Dendritic cell treated with granulocyte-macrophage colony-stimulating factor and Interleukin-4, amounts not matched to agents 40 ng/mL and 50 ng/mL, for 4 days (primary cell): ENCODE measurements at regions not wholly inside any gene's neighbourhood (a gene's known extent, or its start where the extent isn't known, plus 50 kb on each side); places are given as distances from the start of the nearest gene placed in this dataset.

ENCODE experiments used
- H3K27ac Mint-ChIP-seq: one replicate; pipeline ENCODE4 v1.8.0; 2022; ENCODE audit warnings: mild to moderate bottlenecking, mixed read lengths
- H3K27me3 Mint-ChIP-seq: one replicate; pipeline ENCODE4 v1.8.0; 2022; ENCODE audit warnings: mild to moderate bottlenecking, mixed read lengths
- H3K36me3 Mint-ChIP-seq: one replicate; pipeline ENCODE4 v1.8.0; 2022; ENCODE audit warnings: low read depth, mixed read lengths
- H3K4me1 Mint-ChIP-seq: one replicate; pipeline ENCODE4 v1.8.0; 2022; ENCODE audit warnings: low read depth, mixed read lengths
- H3K4me3 Mint-ChIP-seq: one replicate; pipeline ENCODE4 v1.8.0; 2022; ENCODE audit warnings: mild to moderate bottlenecking, moderate library complexity, mixed read lengths
- H3K9me3 Mint-ChIP-seq: one replicate; pipeline ENCODE4 v1.8.0; 2022; ENCODE audit warnings: mixed read lengths
- intact Hi-C: fragments of 100-400 bp; cut with micrococcal nuclease; formaldehyde crosslinking; loops from one replicate; pipeline ENCODE4 v1.15.0; 2022

DNA sequence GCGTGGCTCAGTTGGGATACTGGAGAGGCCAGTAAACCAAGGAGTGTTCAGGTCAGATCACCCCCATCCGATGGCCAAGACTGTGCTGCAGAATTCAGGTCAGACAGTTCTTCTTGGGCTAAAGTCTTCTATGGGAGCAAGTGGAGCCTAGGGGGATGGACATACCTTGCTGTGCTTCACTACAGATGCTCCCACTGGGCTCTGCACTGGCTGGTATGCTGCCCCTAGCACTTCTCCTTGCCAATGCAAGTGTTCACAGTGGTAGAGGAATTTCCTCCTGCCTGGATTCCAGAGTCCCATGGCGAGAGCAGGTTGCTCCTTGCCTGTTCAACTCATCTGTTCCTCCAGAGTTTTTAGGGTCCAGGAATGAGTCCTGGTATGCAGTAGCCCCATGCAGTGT lies 134.2 kb upstream of the EDIL3 start:
- Mint-ChIP-seq H3K9me3 (peaks cover 30% of the 10 kb centered on the region), H3K4me3 (no peak overlapping the region), H3K27ac (no peak overlapping the region), H3K36me3 (no peaks in the 10 kb centered on the region), H3K4me1 (no peaks in the 10 kb centered on the region), H3K27me3 (no peaks in the 10 kb centered on the region)
- intact Hi-C loops = no loop called here

DNA sequence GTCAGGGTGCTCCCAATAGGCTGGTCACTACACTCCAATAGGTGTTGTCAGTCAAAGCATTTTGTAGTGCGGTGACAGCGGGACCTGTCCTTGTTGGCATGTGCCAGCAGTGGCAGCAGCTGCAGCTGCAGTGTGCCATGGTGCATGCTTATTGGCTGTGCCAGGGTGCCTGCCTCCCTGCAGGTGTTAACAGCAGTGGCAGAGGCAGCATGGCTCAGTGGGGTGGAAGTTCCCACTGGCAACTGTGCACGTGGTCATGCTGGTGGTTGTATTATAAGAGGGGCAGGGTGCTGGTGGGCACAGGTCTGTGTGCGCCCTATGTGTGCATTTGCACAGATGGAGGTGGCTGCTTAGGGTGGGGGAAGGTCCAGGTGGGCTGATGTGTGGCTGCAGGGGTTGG lies 133.7 kb upstream of the EDIL3 start:
- H3K9me3 Mint-ChIP-seq = peaks cover 30% of the 10 kb centered on the region
- no peaks in the 10 kb centered on the region for H3K4me1 Mint-ChIP-seq
- H3K4me3 Mint-ChIP-seq = no peak overlapping the region
- no peaks in the 10 kb centered on the region for H3K36me3 Mint-ChIP-seq
- H3K27me3 Mint-ChIP-seq = no peaks in the 10 kb centered on the region
- H3K27ac Mint-ChIP-seq = no peak overlapping the region
- intact Hi-C loops = no loop called here

- H3K27me3 Mint-ChIP-seq = no peaks in the 10 kb centered on the region
- H3K4me3 Mint-ChIP-seq = no peak overlapping the region
- peaks cover 7% of the 10 kb centered on the region for H3K9me3 Mint-ChIP-seq
- H3K27ac Mint-ChIP-seq = no peak overlapping the region
- H3K4me1 Mint-ChIP-seq = no peaks in the 10 kb centered on the region
- intact Hi-C loops = no loop called here
- H3K36me3 Mint-ChIP-seq = no peaks in the 10 kb centered on the region
Observed at GRCh38 chr5:84506625-84507024, 121.9 kb upstream of the EDIL3 start.

DNA sequence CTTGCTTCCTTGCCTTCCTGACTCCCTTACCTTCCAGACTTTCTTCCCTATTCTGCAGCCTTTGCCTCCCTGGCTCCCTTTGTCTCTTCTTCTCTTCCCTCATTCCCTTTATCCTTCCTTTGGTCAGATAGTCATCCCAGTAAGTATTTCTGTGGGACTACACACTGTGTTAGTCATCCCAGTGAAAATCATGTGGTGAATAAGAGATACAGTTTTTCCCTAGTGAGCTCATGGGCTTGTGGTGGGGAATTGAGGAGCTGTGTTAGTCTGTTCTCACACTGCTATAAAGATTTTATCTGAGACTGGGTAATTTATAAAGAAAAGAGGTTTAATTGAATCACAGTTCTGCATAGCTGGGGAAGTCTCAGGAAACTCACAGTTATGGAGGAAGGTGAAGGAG lies 109.8 kb upstream of the EDIL3 start:
- peaks cover 6% of the 10 kb centered on the region for H3K9me3 Mint-ChIP-seq
- H3K27me3 Mint-ChIP-seq = peaks cover 2% of the 10 kb centered on the region
- no peaks in the 10 kb centered on the region for H3K36me3 Mint-ChIP-seq
- no peaks in the 10 kb centered on the region for H3K4me1 Mint-ChIP-seq
- intact Hi-C loops = no loop called here
- H3K27ac Mint-ChIP-seq = no peak overlapping the region
- H3K4me3 Mint-ChIP-seq = no peak overlapping the region

- Mint-ChIP-seq H3K27me3 (no peaks in the 10 kb centered on the region), H3K36me3 (no peaks in the 10 kb centered on the region), H3K4me1 (no peaks in the 10 kb centered on the region), H3K9me3 (no peaks in the 10 kb centered on the region), H3K4me3 (no peak overlapping the region), H3K27ac (no peak overlapping the region)
- intact Hi-C loops = no loop called here
Observed at GRCh38 chr5:84487963-84488362, 103.3 kb upstream of the EDIL3 start.

- H3K27me3 Mint-ChIP-seq = no peaks in the 10 kb centered on the region
- H3K27ac Mint-ChIP-seq = no peak overlapping the region
- no peak overlapping the region for H3K4me3 Mint-ChIP-seq
- no peaks in the 10 kb centered on the region for H3K36me3 Mint-ChIP-seq
- no peaks in the 10 kb centered on the region for H3K9me3 Mint-ChIP-seq
- H3K4me1 Mint-ChIP-seq = no peaks in the 10 kb centered on the region
- intact Hi-C loops = no loop called here
Observed at GRCh38 chr5:84480873-84481637, 96.4 kb upstream of the EDIL3 start.

- no peak overlapping the region for H3K27ac Mint-ChIP-seq
- H3K9me3 Mint-ChIP-seq = no peaks in the 10 kb centered on the region
- intact Hi-C loops = no loop called here
- H3K27me3 Mint-ChIP-seq = no peaks in the 10 kb centered on the region
- no peaks in the 10 kb centered on the region for H3K36me3 Mint-ChIP-seq
- no peaks in the 10 kb centered on the region for H3K4me1 Mint-ChIP-seq
- H3K4me3 Mint-ChIP-seq = no peak overlapping the region
Observed at GRCh38 chr5:84478603-84479002, 93.9 kb upstream of the EDIL3 start.

GRCh38 chr5:84477485-84477884 lies 92.8 kb upstream of the EDIL3 start:
- Mint-ChIP-seq H3K4me1 (no peaks in the 10 kb centered on the region), H3K9me3 (peaks cover 8% of the 10 kb centered on the region), H3K27ac (no peak overlapping the region), H3K27me3 (no peaks in the 10 kb centered on the region), H3K4me3 (no peak overlapping the region), H3K36me3 (no peaks in the 10 kb centered on the region)
- intact Hi-C loops = no loop called here

DNA sequence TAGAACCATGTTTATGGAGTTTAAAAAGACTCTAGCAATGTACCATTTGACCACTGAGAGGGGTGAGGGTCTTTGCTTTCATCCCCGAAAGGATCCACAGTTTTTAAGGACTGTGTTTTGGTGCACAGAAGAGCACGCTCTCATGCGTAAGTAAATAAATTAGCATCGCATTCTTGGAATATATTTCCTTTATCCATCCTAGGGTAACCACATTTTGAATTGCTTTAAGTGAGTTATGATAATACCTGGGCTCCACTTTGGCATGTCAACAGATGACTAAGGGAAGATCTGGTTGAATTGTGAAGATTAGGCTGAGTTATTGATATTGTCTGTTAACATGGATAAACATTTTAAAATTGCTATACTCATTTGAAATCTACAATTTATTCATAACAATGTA lies 89.4 kb upstream of the EDIL3 start:
- intact Hi-C loops = no loop called here
- H3K36me3 Mint-ChIP-seq = no peaks in the 10 kb centered on the region
- no peaks in the 10 kb centered on the region for H3K4me1 Mint-ChIP-seq
- H3K27me3 Mint-ChIP-seq = no peaks in the 10 kb centered on the region
- H3K27ac Mint-ChIP-seq = no peak overlapping the region
- no peak overlapping the region for H3K4me3 Mint-ChIP-seq
- peaks cover 10% of the 10 kb centered on the region for H3K9me3 Mint-ChIP-seq

DNA sequence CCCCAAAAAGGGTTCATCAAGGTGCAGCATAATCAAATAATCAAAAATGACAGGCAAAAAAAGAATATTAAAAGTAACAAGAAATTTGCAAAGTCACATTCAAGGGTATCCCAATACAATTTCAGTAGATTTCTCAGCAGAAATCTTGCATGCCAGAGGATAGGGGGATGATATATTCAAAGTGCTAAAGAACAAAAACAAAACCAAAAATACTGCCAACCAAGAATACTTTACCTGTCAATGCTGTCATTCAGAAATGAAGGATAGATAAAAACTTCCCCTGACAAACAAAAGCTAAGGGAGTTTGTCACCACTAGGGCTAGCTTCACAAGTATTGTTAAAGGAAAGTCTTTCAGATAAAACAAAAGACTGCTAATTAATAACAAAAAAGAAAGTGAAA lies 68.7 kb upstream of the EDIL3 start:
- no peaks in the 10 kb centered on the region for H3K27me3 Mint-ChIP-seq
- H3K4me1 Mint-ChIP-seq = no peaks in the 10 kb centered on the region
- H3K27ac Mint-ChIP-seq = no peak overlapping the region
- intact Hi-C loops = loop anchor here (10.0 kb wide), 1 partner anchor 179 kb away; no protein-coding TSS in a partner anchor
- no peak overlapping the region for H3K4me3 Mint-ChIP-seq
- H3K36me3 Mint-ChIP-seq = no peaks in the 10 kb centered on the region
- peaks cover 10% of the 10 kb centered on the region for H3K9me3 Mint-ChIP-seq

DNA sequence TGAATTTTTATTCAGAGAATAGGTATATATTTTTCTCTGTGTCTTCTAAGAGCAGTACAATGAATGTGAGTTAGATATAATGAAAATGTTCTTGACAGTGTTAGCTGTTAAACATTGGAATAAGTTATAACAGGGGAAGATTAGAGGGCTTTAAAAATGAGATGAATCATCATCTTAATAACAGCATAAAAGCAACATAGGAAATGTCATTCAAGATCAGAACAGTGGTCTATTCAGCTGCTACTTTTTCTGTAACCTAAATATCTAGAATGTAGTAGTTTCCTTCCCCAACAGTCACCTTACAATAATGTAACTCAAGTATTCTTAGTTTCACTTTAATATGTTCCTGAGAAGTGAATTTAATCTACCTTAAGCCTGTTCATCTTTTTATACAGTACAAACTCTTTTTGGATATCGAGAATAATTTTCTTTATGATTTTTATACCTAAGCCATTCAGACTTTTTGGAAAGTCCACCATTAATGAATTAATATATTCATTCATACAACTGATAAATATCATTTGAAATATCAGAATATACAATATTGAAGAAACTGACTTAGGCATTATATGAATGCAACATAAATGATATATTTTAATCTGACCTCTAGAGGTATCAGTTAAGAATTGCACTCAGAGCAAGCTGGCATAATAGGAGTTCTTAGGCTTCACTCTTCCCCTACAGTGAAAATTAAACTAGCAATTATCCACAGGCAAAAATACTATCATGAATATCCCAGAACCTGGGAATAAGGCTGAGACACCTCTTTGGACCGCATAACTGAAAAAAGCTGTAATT lies 66.1 kb upstream of the EDIL3 start:
- H3K27ac Mint-ChIP-seq = no peak overlapping the region
- intact Hi-C loops = loop anchor here (10.0 kb wide), 1 partner anchor 176 kb away; no protein-coding TSS in a partner anchor

GRCh38 chr5:84445049-84445685 lies 60.5 kb upstream of the EDIL3 start:
- Mint-ChIP-seq H3K9me3 (peaks cover 7% of the 10 kb centered on the region), H3K27me3 (no peaks in the 10 kb centered on the region), H3K4me1 (no peaks in the 10 kb centered on the region), H3K27ac (no peak overlapping the region), H3K4me3 (no peak overlapping the region), H3K36me3 (no peaks in the 10 kb centered on the region)
- intact Hi-C loops = no loop called here

More for the DNA sequence above, 66.1 kb upstream of the EDIL3 start:
- Mint-ChIP-seq H3K9me3 (peaks cover 10% of the 10 kb centered on the region), H3K4me1 (no peaks in the 10 kb centered on the region), H3K36me3 (no peaks in the 10 kb centered on the region), H3K27me3 (no peaks in the 10 kb centered on the region), H3K4me3 (no peak overlapping the region)

DNA sequence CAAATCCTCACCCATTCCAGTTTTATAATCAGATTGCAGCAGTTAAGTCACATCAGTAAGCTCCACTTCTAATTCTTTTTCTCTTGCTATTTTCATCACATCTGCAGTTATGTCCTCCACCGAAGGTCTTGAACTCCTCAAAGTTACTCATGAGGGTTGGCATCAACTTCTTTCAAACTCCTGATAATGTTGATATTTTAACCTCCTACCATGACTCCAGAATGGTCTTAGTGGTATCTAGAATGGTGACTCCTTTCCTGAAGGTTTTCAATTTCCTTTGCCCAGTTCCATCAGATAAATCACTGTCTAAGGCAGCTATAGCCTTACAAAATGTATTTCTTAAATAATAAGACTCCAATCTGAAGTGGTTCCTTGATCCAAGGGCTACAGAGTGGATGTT lies 53.8 kb upstream of the EDIL3 start:
- H3K4me1 Mint-ChIP-seq = no peaks in the 10 kb centered on the region
- H3K36me3 Mint-ChIP-seq = no peaks in the 10 kb centered on the region
- peaks cover 18% of the 10 kb centered on the region for H3K9me3 Mint-ChIP-seq
- intact Hi-C loops = no loop called here
- H3K27me3 Mint-ChIP-seq = no peaks in the 10 kb centered on the region
- H3K4me3 Mint-ChIP-seq = no peak overlapping the region
- H3K27ac Mint-ChIP-seq = no peak overlapping the region

DNA sequence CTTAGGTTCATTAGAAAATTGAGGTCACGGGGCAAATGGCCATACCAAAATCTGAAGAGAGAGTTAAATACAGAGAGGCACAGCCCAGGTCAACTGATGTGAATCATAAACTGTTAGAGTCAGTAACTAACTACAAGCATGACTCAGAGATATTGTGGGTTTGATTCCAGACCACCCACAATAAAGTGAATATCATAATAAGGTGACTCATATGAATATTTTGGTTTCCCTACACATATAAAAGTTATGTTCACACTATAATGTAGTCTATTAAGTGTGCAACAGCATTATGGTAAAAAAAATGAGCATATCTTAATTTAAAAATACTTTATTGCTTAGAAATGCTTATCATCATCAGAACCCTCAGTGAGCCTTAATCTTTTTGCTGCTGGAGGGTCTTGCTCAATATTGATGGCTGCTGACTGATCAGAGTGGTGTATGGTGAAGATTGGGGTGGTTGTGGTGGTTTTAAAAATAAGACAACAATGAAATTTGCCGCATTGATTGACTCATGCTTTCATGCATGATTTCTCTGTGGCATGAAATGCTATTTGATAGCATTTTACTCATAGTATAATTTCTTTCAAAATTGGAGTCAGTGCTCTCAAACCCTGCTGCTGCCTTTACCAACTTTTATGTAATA lies 53.1 kb upstream of the EDIL3 start:
- intact Hi-C loops = no loop called here
- H3K9me3 Mint-ChIP-seq = peaks cover 18% of the 10 kb centered on the region
- no peaks in the 10 kb centered on the region for H3K36me3 Mint-ChIP-seq
- no peaks in the 10 kb centered on the region for H3K4me1 Mint-ChIP-seq
- H3K4me3 Mint-ChIP-seq = no peak overlapping the region
- H3K27me3 Mint-ChIP-seq = no peaks in the 10 kb centered on the region
- no peak overlapping the region for H3K27ac Mint-ChIP-seq
